Suprapubic skin (tissue), 4 donors: ENCODE measurements at regions not wholly inside any gene's neighbourhood (a gene's known extent, or its start where the extent isn't known, plus 50 kb on each side); places are given as distances from the start of the nearest gene placed in this dataset.

Experiments used
- DNase-seq, 2 donors: peaks; one replicate each; pipeline ENCODE4 v3.0.0-alpha.2; 2019; ENCODE audit warnings: low spot score in 2 of 2
- H3K27ac ChIP-seq: fragments of 200-600 bp; sonication (generic); one replicate; pipeline ENCODE4 v1.5.1; 2019
- H3K27me3 ChIP-seq: fragments of 200-600 bp; sonication (generic); one replicate; pipeline ENCODE4 v1.5.1; 2019
- H3K36me3 ChIP-seq: fragments of 200-600 bp; sonication (generic); one replicate; pipeline ENCODE4 v1.5.1; 2019
- H3K4me1 ChIP-seq: fragments of 200-600 bp; sonication (generic); one replicate; pipeline ENCODE4 v1.5.1; 2019
- H3K4me3 ChIP-seq: fragments of 200-600 bp; sonication (generic); one replicate; pipeline ENCODE4 v1.5.1; 2019; ENCODE audit warnings: mild to moderate bottlenecking
- H3K9me3 ChIP-seq: fragments of 200-600 bp; sonication (generic); one replicate; pipeline ENCODE4 v1.5.1; 2019
- EP300 ChIP-seq: sonication (generic); formaldehyde crosslinking; IDR thresholded peaks from one replicate; pipeline ENCODE4 v1.6.1; 2017; ENCODE audit warnings: antibody characterized with exemption
- POLR2A ChIP-seq, 2 donors: fragments of 450-650 bp; IDR thresholded peaks; one replicate each; pipeline ENCODE4 v1.6.1; 2017; ENCODE audit warnings: antibody characterized with exemption in 2 of 2, mild to moderate bottlenecking in 2 of 2, moderate library complexity in 2 of 2
- POLR2AphosphoS5 ChIP-seq, 3 donors: sonication (generic); formaldehyde crosslinking; IDR thresholded peaks; one replicate each; pipeline ENCODE4 v1.6.1; 2017; ENCODE audit warnings: antibody characterized with exemption in 3 of 3
- WGBS: methylation state at CpG from one replicate; pipeline ENCODE4 v1.1.5; 2018; 5-methylcytosine and 5-hydroxymethylcytosine counted together
- TF ChIP-seq, protein P1 (sequence below), 2 donors: fragments of 200-600 bp in 1 of 2; fragments of 450-650 bp in 1 of 2; sonication (generic) in 1 of 2; IDR thresholded peaks; one replicate each; pipeline ENCODE4 v1.5.1; 2016 to 2019; ENCODE audit warnings: antibody characterized with exemption in 2 of 2, mild to moderate bottlenecking in 1 of 2, moderate library complexity in 1 of 2

DNA sequence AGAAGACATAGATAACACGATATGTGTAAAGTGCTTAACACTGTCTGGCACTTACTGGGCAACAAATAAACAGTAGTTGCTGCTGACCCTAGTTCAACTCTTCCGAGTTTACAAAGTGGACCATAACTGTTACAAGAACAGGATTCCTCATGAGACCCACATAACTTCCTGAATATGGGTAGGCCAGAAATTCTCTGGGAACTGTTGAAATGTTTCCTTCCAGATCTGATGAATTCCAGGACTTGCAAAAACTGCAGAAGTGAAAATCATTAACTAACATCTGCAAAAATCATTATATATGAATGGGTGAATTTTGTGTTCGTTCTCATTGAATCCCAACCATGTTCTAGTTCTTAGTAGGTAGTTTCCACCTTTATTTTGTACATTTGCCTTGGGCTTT, 181.7 kb upstream of the MME start:
- no peak for TF ChIP-seq POLR2A (IDR thresholded peaks at IDR 0.05)
- TF ChIP-seq, protein P1, sequence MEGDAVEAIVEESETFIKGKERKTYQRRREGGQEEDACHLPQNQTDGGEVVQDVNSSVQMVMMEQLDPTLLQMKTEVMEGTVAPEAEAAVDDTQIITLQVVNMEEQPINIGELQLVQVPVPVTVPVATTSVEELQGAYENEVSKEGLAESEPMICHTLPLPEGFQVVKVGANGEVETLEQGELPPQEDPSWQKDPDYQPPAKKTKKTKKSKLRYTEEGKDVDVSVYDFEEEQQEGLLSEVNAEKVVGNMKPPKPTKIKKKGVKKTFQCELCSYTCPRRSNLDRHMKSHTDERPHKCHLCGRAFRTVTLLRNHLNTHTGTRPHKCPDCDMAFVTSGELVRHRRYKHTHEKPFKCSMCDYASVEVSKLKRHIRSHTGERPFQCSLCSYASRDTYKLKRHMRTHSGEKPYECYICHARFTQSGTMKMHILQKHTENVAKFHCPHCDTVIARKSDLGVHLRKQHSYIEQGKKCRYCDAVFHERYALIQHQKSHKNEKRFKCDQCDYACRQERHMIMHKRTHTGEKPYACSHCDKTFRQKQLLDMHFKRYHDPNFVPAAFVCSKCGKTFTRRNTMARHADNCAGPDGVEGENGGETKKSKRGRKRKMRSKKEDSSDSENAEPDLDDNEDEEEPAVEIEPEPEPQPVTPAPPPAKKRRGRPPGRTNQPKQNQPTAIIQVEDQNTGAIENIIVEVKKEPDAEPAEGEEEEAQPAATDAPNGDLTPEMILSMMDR (IDR thresholded peaks at IDR 0.05): no peak
- TF ChIP-seq EP300: no peak
- TF ChIP-seq POLR2AphosphoS5 (IDR thresholded peaks at IDR 0.05): no peak
- Histone ChIP-seq H3K27ac (no peak overlapping the region), H3K27me3 (no peaks in the 10 kb centered on the region), H3K4me3 (no peak overlapping the region), H3K36me3 (no peaks in the 10 kb centered on the region), H3K9me3 (peaks cover 9% of the 10 kb centered on the region), H3K4me1 (no peaks in the 10 kb centered on the region)
- DNase-seq: no peak
- 38% methylated on average over 3 of the region's 3 CpGs for WGBS

- no peaks in the 10 kb centered on the region for H3K4me1 ChIP-seq
- no peak for DNase-seq
- no peak overlapping the region for H3K27ac ChIP-seq
- H3K27me3 ChIP-seq: no peaks in the 10 kb centered on the region
- H3K36me3 ChIP-seq: no peaks in the 10 kb centered on the region
- H3K9me3 ChIP-seq: peaks cover 9% of the 10 kb centered on the region
- TF ChIP-seq POLR2A (IDR thresholded peaks at IDR 0.05) (no peak), EP300 (no peak), POLR2AphosphoS5 (IDR thresholded peaks at IDR 0.05) (no peak)
- TF ChIP-seq, protein P1 (IDR thresholded peaks at IDR 0.05): no peak
- 95% methylated on average over 6 of the region's 6 CpGs for WGBS
- no peak overlapping the region for H3K4me3 ChIP-seq
These were observed 186.3 kb upstream of the MME start for GRCh38 chr3:154893813-154894212.

DNA sequence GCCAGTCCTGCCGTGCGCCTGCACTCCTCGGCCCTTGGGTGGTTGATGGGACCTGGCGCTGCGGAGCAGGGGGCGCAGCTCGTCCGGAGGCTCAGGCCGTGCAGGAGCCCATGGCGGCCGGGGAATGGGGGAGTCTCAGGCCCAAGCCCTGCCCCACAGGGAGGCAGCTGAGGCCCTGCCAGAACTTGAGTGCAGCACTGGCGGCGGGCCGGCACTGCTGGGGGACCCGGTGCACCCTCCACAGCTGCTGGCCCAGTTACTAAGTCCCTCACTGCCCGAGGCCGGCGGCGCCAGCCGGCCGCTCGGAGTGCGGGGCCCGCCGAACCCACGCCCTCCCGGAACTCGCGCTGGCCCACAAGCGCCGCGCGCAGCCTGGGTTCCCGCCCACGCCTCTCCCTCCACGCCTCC, 190.9 kb upstream of the MME start:
- TF ChIP-seq EP300 (no peak), POLR2AphosphoS5 (IDR thresholded peaks at IDR 0.05) (no peak), POLR2A (IDR thresholded peaks at IDR 0.05) (no peak)
- TF ChIP-seq, protein P1 (IDR thresholded peaks at IDR 0.05): no peak
- no peaks in the 10 kb centered on the region for H3K4me1 ChIP-seq
- no peaks in the 10 kb centered on the region for H3K9me3 ChIP-seq
- WGBS: no CpG with 5 or more reads among the region's 36 CpGs
- no peak overlapping the region for H3K4me3 ChIP-seq
- no peak for DNase-seq
- no peaks in the 10 kb centered on the region for H3K27me3 ChIP-seq
- no peaks in the 10 kb centered on the region for H3K36me3 ChIP-seq
- H3K27ac ChIP-seq: no peak overlapping the region

GRCh38 chr3:154887869-154888268, 192.2 kb upstream of the MME start:
- WGBS: 95% methylated on average over 3 of the region's 3 CpGs
- Histone ChIP-seq H3K27me3 (no peaks in the 10 kb centered on the region), H3K36me3 (no peaks in the 10 kb centered on the region), H3K27ac (no peak overlapping the region), H3K4me1 (no peaks in the 10 kb centered on the region), H3K9me3 (no peaks in the 10 kb centered on the region), H3K4me3 (no peak overlapping the region)
- TF ChIP-seq, protein P1 (IDR thresholded peaks at IDR 0.05): no peak
- TF ChIP-seq EP300: no peak
- no peak for TF ChIP-seq POLR2A (IDR thresholded peaks at IDR 0.05)
- TF ChIP-seq POLR2AphosphoS5 (IDR thresholded peaks at IDR 0.05): no peak
- DNase-seq: no peak

DNA sequence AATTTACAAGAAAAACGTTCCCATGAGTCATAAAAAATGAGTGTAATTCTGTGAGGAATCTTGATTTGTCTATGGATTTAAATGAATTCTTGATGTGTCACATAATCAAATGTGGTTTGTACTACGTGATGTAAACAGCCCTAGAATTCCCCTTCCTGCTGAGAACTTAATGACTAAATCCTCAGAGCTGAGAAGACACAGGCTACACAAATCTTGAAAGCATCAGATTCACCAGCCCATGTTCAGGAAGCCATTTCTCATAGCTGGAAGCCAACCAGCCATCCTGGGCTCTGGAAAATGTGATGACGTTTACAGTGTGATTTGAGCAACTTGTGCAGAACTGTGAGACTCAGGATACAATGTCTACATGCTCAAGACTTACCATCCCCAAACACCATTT, 193.7 kb upstream of the MME start:
- Histone ChIP-seq H3K36me3 (no peaks in the 10 kb centered on the region), H3K27ac (no peak overlapping the region), H3K4me3 (no peak overlapping the region), H3K27me3 (no peaks in the 10 kb centered on the region), H3K4me1 (no peaks in the 10 kb centered on the region), H3K9me3 (no peaks in the 10 kb centered on the region)
- WGBS: 35% methylated on average over 3 of the region's 3 CpGs
- TF ChIP-seq EP300: no peak
- TF ChIP-seq, protein P1 (IDR thresholded peaks at IDR 0.05): no peak
- TF ChIP-seq POLR2A (IDR thresholded peaks at IDR 0.05): no peak
- no peak for TF ChIP-seq POLR2AphosphoS5 (IDR thresholded peaks at IDR 0.05)
- no peak for DNase-seq
